Mesendoderm (in vitro differentiated cells): ENCODE measurements at regions not wholly inside any gene's neighbourhood (a gene's known extent, or its start where the extent isn't known, plus 50 kb on each side); places are given as distances from the start of the nearest gene placed in this dataset.

ENCODE experiments used
- DNase-seq: peaks from one replicate; pipeline ENCODE4 v3.0.0; 2013
- H2AK5ac ChIP-seq: 2 replicates; pipeline ENCODE4 v1.6.1; 2013; ENCODE audit warnings: low read length, inconsistent platforms
- H2BK120ac ChIP-seq: 2 replicates; pipeline ENCODE4 v1.6.1; 2013; ENCODE audit warnings: low read depth, mild to moderate bottlenecking, low read length, moderate library complexity, mixed read lengths
- H2BK15ac ChIP-seq: replicated peaks from 2 replicates; pipeline ENCODE4 v1.6.1; 2013; ENCODE audit warnings: low read depth, mild to moderate bottlenecking, moderate library complexity
- H2BK5ac ChIP-seq: 2 replicates; pipeline ENCODE4 v1.6.1; 2013; ENCODE audit warnings: low read length, inconsistent platforms
- H3K18ac ChIP-seq: 2 replicates; pipeline ENCODE4 v1.6.1; 2013; ENCODE audit warnings: mild to moderate bottlenecking, low read length, mixed read lengths
- H3K23ac ChIP-seq: one replicate; pipeline ENCODE4 v1.6.1; 2013; ENCODE audit warnings: low read length
- H3K27ac ChIP-seq: 2 replicates; pipeline ENCODE4 v1.5.1; 2013; ENCODE audit warnings: low read depth, mild to moderate bottlenecking, inconsistent platforms, low read length, moderate library complexity
- H3K27me3 ChIP-seq: 2 replicates; pipeline ENCODE4 v1.6.1; 2013; ENCODE audit warnings: low read length, control low read depth, mild to moderate bottlenecking, inconsistent platforms; ENCODE audit not compliant: insufficient read depth, poor library complexity
- H3K36me3 ChIP-seq: 2 replicates; pipeline ENCODE4 v1.6.1; 2013; ENCODE audit warnings: low read length, inconsistent platforms; ENCODE audit not compliant: control insufficient read depth, insufficient read depth
- H3K4ac ChIP-seq: one replicate; pipeline ENCODE4 v1.6.1; 2013; ENCODE audit warnings: low read depth, mild to moderate bottlenecking, low read length, moderate library complexity
- H3K4me1 ChIP-seq: 2 replicates; pipeline ENCODE4 v1.6.1; 2013; ENCODE audit warnings: low read depth, low read length, inconsistent platforms; ENCODE audit not compliant: control insufficient read depth
- H3K4me2 ChIP-seq: 2 replicates; pipeline ENCODE4 v1.6.1; 2013; ENCODE audit warnings: low read length
- H3K4me3 ChIP-seq: 2 replicates; pipeline ENCODE4 v1.5.1; 2013; ENCODE audit warnings: mild to moderate bottlenecking, low read length
- H3K56ac ChIP-seq: one replicate; pipeline ENCODE4 v1.6.1; 2013; ENCODE audit warnings: low read length
- H3K79me1 ChIP-seq: 2 replicates; pipeline ENCODE4 v1.6.1; 2013; ENCODE audit warnings: low read length, inconsistent platforms
- H3K79me2 ChIP-seq: 2 replicates; pipeline ENCODE4 v1.6.1; 2013; ENCODE audit warnings: mild to moderate bottlenecking, low read length; ENCODE audit not compliant: control insufficient read depth, insufficient read depth
- H3K9ac ChIP-seq: 2 replicates; pipeline ENCODE4 v1.6.1; 2013; ENCODE audit warnings: low read length, inconsistent platforms
- H4K5ac ChIP-seq: one replicate; pipeline ENCODE4 v1.6.1; 2013; ENCODE audit warnings: low read length
- H4K8ac ChIP-seq: one replicate; pipeline ENCODE4 v1.6.1; 2013; ENCODE audit warnings: low read depth, mild to moderate bottlenecking, control low read depth, low read length, moderate library complexity
- WGBS: extraction: QIAGEN DNeasy Blood & Tissue Kit; methylation state at CpG from one replicate; pipeline ENCODE4 v1.1.7; 2013; ENCODE audit warnings: low lambda C conversion rate, missing lambda C conversion rate; ENCODE audit not compliant: insufficient coverage; ENCODE audit errors: extremely low coverage; 5-methylcytosine and 5-hydroxymethylcytosine counted together

- Histone ChIP-seq H2BK120ac (no peak overlapping the region), H3K79me2 (no peaks in the 10 kb centered on the region), H4K5ac (no peak overlapping the region), H2BK15ac (no peak overlapping the region), H3K79me1 (no peaks in the 10 kb centered on the region), H3K27me3 (no peaks in the 10 kb centered on the region), H3K4me3 (no peak overlapping the region), H3K18ac (no peak overlapping the region), H3K4me1 (no peaks in the 10 kb centered on the region), H3K27ac (no peak overlapping the region), H3K4ac (no peak overlapping the region), H3K9ac (no peak overlapping the region), H3K23ac (no peak overlapping the region), H3K4me2 (no peak overlapping the region), H3K56ac (no peak overlapping the region), H2BK5ac (no peak overlapping the region), H3K36me3 (no peaks in the 10 kb centered on the region), H2AK5ac (no peak overlapping the region), H4K8ac (no peak overlapping the region)
- no peak for DNase-seq
- no CpG with 5 or more reads among the region's 6 CpGs for WGBS
Measured at GRCh38 chr5:158421319-158421718, 562.4 kb upstream of the CLINT1 start.

DNA sequence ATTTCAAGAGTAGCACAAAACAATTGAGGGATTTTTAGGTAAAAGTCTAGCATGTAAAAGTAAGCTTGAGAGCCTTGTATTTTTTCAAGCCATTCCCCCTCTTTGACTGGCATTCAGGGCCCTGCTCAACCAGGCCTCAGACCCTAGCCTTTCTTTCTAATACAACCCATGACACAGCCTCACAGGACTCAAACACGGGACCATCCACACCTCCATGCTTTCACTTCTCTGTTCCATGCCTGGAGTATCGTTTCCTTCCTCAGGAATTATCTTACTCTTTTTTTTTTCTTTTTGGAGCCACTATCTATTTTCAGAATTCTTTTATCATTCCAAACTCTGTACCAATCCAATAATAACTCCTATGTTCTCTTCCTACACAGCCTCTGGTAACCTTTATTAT lies 560.2 kb upstream of the CLINT1 start:
- Histone ChIP-seq H3K4ac (no peak overlapping the region), H3K27me3 (no peaks in the 10 kb centered on the region), H3K36me3 (no peaks in the 10 kb centered on the region), H3K4me2 (no peak overlapping the region), H3K4me3 (no peak overlapping the region), H3K56ac (no peak overlapping the region), H3K79me2 (no peaks in the 10 kb centered on the region), H3K23ac (no peak overlapping the region), H3K27ac (no peak overlapping the region), H2AK5ac (no peak overlapping the region), H3K4me1 (no peaks in the 10 kb centered on the region), H2BK15ac (no peak overlapping the region), H3K79me1 (no peaks in the 10 kb centered on the region), H2BK120ac (no peak overlapping the region), H3K9ac (no peak overlapping the region), H4K8ac (no peak overlapping the region), H3K18ac (no peak overlapping the region), H4K5ac (no peak overlapping the region), H2BK5ac (no peak overlapping the region)
- WGBS, result no CpG with 5 or more reads among the region's 2 CpGs
- DNase-seq, result no peak

DNA sequence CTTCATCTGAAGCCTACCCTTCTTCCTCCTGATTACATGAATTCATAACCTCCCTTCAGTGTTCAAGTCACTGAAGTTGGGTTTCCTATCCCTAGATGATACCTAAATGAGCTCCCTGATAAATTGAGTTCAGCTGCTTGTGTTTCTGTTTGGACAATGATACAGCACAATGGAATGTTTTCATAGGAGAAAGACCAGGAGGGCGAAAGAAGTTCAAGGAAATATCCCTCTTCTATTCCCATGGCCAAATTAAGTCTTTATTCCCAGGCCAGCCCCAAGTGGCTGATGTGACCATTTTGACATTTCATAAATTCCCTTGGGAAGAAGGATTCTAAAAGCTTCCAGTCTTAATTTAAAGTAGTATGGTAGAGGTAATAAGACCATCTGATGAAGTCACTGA lies 555.8 kb upstream of the CLINT1 start:
- WGBS, result no CpG with 5 or more reads among the region's 1 CpG

DNA sequence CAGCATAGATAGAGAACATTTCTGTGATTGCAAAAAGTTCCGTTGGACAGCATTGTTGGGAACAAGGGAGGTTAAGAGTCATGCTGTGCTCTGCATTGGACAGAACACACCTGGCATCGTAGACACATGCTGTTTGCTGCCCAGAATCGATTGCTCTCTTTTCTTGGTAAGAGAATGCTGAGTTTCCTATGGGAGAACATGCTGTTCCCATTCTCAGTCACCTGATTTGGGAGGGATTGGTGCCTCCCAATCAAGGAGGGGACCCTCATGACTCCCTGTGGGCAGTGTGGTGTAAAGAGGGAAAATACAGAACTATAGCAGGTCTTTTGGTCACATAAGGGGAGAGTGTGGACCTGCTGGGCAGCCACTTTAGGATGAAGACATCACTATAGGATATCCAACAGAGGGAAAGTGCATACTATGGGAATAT lies 555.4 kb upstream of the CLINT1 start:
- Histone ChIP-seq H4K5ac (no peak overlapping the region), H4K8ac (no peak overlapping the region), H3K56ac (no peak overlapping the region), H3K4me1 (no peaks in the 10 kb centered on the region), H3K23ac (no peak overlapping the region), H3K4me3 (no peak overlapping the region), H3K79me1 (no peaks in the 10 kb centered on the region), H3K9ac (no peak overlapping the region), H3K18ac (no peak overlapping the region), H3K79me2 (no peaks in the 10 kb centered on the region), H2AK5ac (no peak overlapping the region), H3K36me3 (no peaks in the 10 kb centered on the region), H3K4ac (no peak overlapping the region), H2BK15ac (no peak overlapping the region), H3K27ac (no peak overlapping the region), H3K27me3 (no peaks in the 10 kb centered on the region), H2BK5ac (no peak overlapping the region), H3K4me2 (no peak overlapping the region), H2BK120ac (no peak overlapping the region)
- DNase-seq, result no peak
- no CpG with 5 or more reads among the region's 3 CpGs for WGBS

More for the DNA sequence above, 555.8 kb upstream of the CLINT1 start:
- Histone ChIP-seq H3K79me1 (no peaks in the 10 kb centered on the region), H3K18ac (no peak overlapping the region), H2BK15ac (no peak overlapping the region), H3K4me1 (no peaks in the 10 kb centered on the region), H3K9ac (no peak overlapping the region), H3K36me3 (no peaks in the 10 kb centered on the region), H3K79me2 (no peaks in the 10 kb centered on the region), H3K4me3 (no peak overlapping the region), H4K8ac (no peak overlapping the region), H3K56ac (no peak overlapping the region), H2BK5ac (no peak overlapping the region), H3K4ac (no peak overlapping the region), H3K4me2 (no peak overlapping the region), H3K27me3 (no peaks in the 10 kb centered on the region), H2BK120ac (no peak overlapping the region), H3K27ac (no peak overlapping the region), H3K23ac (no peak overlapping the region), H4K5ac (no peak overlapping the region), H2AK5ac (no peak overlapping the region)
- no peak for DNase-seq

DNA sequence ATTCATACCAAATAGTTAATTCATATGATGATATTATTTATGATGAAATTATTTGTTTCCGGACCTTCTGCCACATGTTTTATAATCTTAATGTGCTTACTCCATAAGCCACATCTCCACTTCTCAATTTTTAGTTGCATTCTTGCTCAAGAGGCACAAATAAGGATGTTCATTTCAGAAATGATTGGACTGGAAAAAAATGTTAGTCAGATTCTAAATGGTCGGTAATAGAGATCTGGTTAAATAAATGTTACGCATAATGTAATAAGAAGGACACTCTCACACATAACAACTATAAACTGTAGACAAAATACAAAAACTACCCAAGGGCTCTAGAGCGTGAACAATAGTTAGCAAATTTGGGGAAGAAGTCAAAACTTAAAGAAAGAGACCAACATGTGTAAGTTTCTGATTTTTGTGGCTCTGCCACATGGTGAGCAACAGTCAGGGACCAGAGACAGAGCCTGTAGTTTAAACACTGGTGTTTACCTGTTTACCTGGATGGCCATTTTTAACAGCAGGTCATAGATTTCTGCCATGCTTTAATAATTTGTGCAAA lies 554.3 kb upstream of the CLINT1 start:
- H2BK5ac ChIP-seq, result no peak overlapping the region
- no peaks in the 10 kb centered on the region for H3K4me1 ChIP-seq
- no peak overlapping the region for H2BK15ac ChIP-seq
- H3K79me1 ChIP-seq, result no peaks in the 10 kb centered on the region
- no peak for DNase-seq
- no peak overlapping the region for H4K8ac ChIP-seq
- H3K27ac ChIP-seq, result no peak overlapping the region
- H3K79me2 ChIP-seq, result no peaks in the 10 kb centered on the region
- no peak overlapping the region for H4K5ac ChIP-seq
- no peak overlapping the region for H3K4me2 ChIP-seq
- no peaks in the 10 kb centered on the region for H3K27me3 ChIP-seq
- no peaks in the 10 kb centered on the region for H3K36me3 ChIP-seq
- H3K18ac ChIP-seq, result no peak overlapping the region
- no peak overlapping the region for H2AK5ac ChIP-seq
- no peak overlapping the region for H3K9ac ChIP-seq
- no peak overlapping the region for H3K56ac ChIP-seq
- WGBS, result no CpG with 5 or more reads among the region's 4 CpGs
- no peak overlapping the region for H3K4me3 ChIP-seq
- H3K4ac ChIP-seq, result no peak overlapping the region
- no peak overlapping the region for H2BK120ac ChIP-seq
- H3K23ac ChIP-seq, result no peak overlapping the region

- Histone ChIP-seq H3K56ac (no peak overlapping the region), H3K27me3 (no peaks in the 10 kb centered on the region), H2BK15ac (no peak overlapping the region), H3K4me3 (no peak overlapping the region), H2AK5ac (no peak overlapping the region), H3K27ac (no peak overlapping the region), H3K79me2 (no peaks in the 10 kb centered on the region), H3K9ac (no peak overlapping the region), H2BK5ac (no peak overlapping the region), H3K23ac (no peak overlapping the region), H3K4me2 (no peak overlapping the region), H3K4ac (no peak overlapping the region), H4K5ac (no peak overlapping the region), H3K4me1 (no peaks in the 10 kb centered on the region), H2BK120ac (no peak overlapping the region), H3K36me3 (no peaks in the 10 kb centered on the region), H3K18ac (no peak overlapping the region), H4K8ac (no peak overlapping the region), H3K79me1 (no peaks in the 10 kb centered on the region)
- no peak for DNase-seq
Measured at GRCh38 chr5:158410976-158411375, 552.0 kb upstream of the CLINT1 start.
